GM23338 (cell line): ENCODE measurements at regions not wholly inside any gene's neighbourhood (a gene's known extent, or its start where the extent isn't known, plus 50 kb on each side); places are given as distances from the start of the nearest gene placed in this dataset.

Source experiments
- ATAC-seq: fragments of 200-7000 bp; cut with Tn5 transposase; 3 replicates; pipeline ENCODE4 v1.9.1; 2020
- DNase-seq: peaks from one replicate; pipeline ENCODE4 v3.0.0-alpha.2; 2015; ENCODE audit warnings: low spot score
- H2AFZ ChIP-seq: fragments of 200-600 bp; sonication (generic); 2 replicates; pipeline ENCODE4 v1.8.0; 2016; ENCODE audit warnings: antibody characterized with exemption, mild to moderate bottlenecking, moderate library complexity
- H3F3A ChIP-seq: fragments of 200-600 bp; sonication (generic); replicated peaks from 2 replicates; pipeline ENCODE4 v1.8.0; 2017; ENCODE audit warnings: antibody characterized with exemption, mixed run types, low read depth
- H3K27ac ChIP-seq: fragments of 200-600 bp; sonication (generic); 2 replicates; pipeline ENCODE4 v1.6.1; 2016; ENCODE audit warnings: low read depth
- H3K27me3 ChIP-seq: fragments of 200-600 bp; sonication (generic); 2 replicates; pipeline ENCODE4 v1.8.0; 2016; ENCODE audit warnings: mild to moderate bottlenecking, mixed run types, moderate library complexity; ENCODE audit not compliant: insufficient read depth
- H3K36me3 ChIP-seq: fragments of 200-600 bp; sonication (generic); 2 replicates; pipeline ENCODE4 v1.8.0; 2016; ENCODE audit warnings: mild to moderate bottlenecking; ENCODE audit not compliant: insufficient read depth
- H3K4me1 ChIP-seq: fragments of 200-600 bp; sonication (generic); 2 replicates; pipeline ENCODE4 v1.8.0; 2016; ENCODE audit warnings: mild to moderate bottlenecking, moderate library complexity; ENCODE audit not compliant: insufficient read depth
- H3K4me2 ChIP-seq: fragments of 200-600 bp; sonication (generic); 2 replicates; pipeline ENCODE4 v1.7.1; 2017; ENCODE audit warnings: mixed run types
- H3K4me3 ChIP-seq: fragments of 200-600 bp; sonication (generic); 2 replicates; pipeline ENCODE4 v1.6.1; 2016; ENCODE audit warnings: mixed run types
- H3K79me2 ChIP-seq: fragments of 200-600 bp; sonication (generic); replicated peaks from 2 replicates; pipeline ENCODE4 v1.8.0; 2017; ENCODE audit warnings: mild to moderate bottlenecking; ENCODE audit not compliant: insufficient read depth
- H3K9me2 ChIP-seq: fragments of 200-600 bp; sonication (generic); 2 replicates; pipeline ENCODE4 v1.8.0; 2017; ENCODE audit not compliant: insufficient read depth
- H4K20me1 ChIP-seq: fragments of 200-600 bp; sonication (generic); replicated peaks from 2 replicates; pipeline ENCODE4 v1.8.0; 2017; ENCODE audit warnings: mild to moderate bottlenecking; ENCODE audit not compliant: insufficient read depth
- H3K27ac Mint-ChIP-seq: 2 replicates; pipeline ENCODE4 v1.8.0; 2020; ENCODE audit warnings: inconsistent platforms, mild to moderate bottlenecking, moderate library complexity, mixed read lengths
- H3K27me3 Mint-ChIP-seq: 3 replicates; pipeline ENCODE4 v1.8.0; 2022; ENCODE audit warnings: low read depth, mild to moderate bottlenecking, moderate library complexity, mixed read lengths, inconsistent platforms; ENCODE audit not compliant: insufficient read depth, poor library complexity
- H3K36me3 Mint-ChIP-seq: 3 replicates; pipeline ENCODE4 v1.8.0; 2021; ENCODE audit warnings: low read depth, mild to moderate bottlenecking, inconsistent platforms, moderate library complexity, mixed read lengths
- H3K4me1 Mint-ChIP-seq: 3 replicates; pipeline ENCODE4 v1.8.0; 2020; ENCODE audit warnings: mild to moderate bottlenecking, inconsistent platforms, mixed read lengths
- H3K4me3 Mint-ChIP-seq: 3 replicates; pipeline ENCODE4 v1.8.0; 2021; ENCODE audit warnings: moderate library complexity, mild to moderate bottlenecking, inconsistent platforms, mixed read lengths
- H3K9me3 Mint-ChIP-seq: 3 replicates; pipeline ENCODE4 v1.8.0; 2020; ENCODE audit warnings: moderate library complexity, mild to moderate bottlenecking, inconsistent platforms, mixed read lengths
- CREB1 ChIP-seq: fragments of 250-450 bp; sonication (Bioruptor Pico); IDR thresholded peaks from 2 replicates; pipeline ENCODE4 v1.5.0; 2020; ENCODE audit warnings: low read depth, mild to moderate bottlenecking, moderate library complexity
- CTCF ChIP-seq, 2 experiments: fragments of 200-600 bp in 1 of 2; sonication (generic) in 1 of 2; conservative IDR thresholded peaks; 2 replicates each; pipeline versions ENCODE4 v1.5.1 to v1.6.1; 2016 to 2017; ENCODE audit warnings: antibody characterized with exemption in 2 of 2, low read depth in 2 of 2, mild to moderate bottlenecking in 2 of 2, moderate library complexity in 1 of 2
- ETS1 ChIP-seq: IDR thresholded peaks from 2 replicates; pipeline ENCODE4 v1.6.1; 2016; ENCODE audit warnings: antibody characterized with exemption
- EZH2 ChIP-seq: fragments of 200-600 bp; sonication (generic); IDR thresholded peaks from one replicate; pipeline ENCODE4 v1.8.0; 2017; ENCODE audit warnings: antibody characterized with exemption, mild to moderate bottlenecking, low read depth; ENCODE audit not compliant: unreplicated experiment
- NANOG ChIP-seq: IDR thresholded peaks from 2 replicates; pipeline ENCODE4 v1.6.1; 2016; ENCODE audit warnings: antibody characterized with exemption, borderline replicate concordance
- POLR2AphosphoS5 ChIP-seq: IDR thresholded peaks from 2 replicates; pipeline ENCODE4 v1.6.1; 2016; ENCODE audit warnings: antibody characterized with exemption, low read depth
- REST ChIP-seq: IDR thresholded peaks from one replicate; pipeline ENCODE4 v1.6.1; 2018; ENCODE audit warnings: antibody characterized with exemption; ENCODE audit not compliant: unreplicated experiment
- STAT1 ChIP-seq: IDR thresholded peaks from one replicate; pipeline ENCODE4 v1.6.1; 2016; ENCODE audit warnings: antibody characterized with exemption; ENCODE audit not compliant: unreplicated experiment
- ZNF114 ChIP-seq: fragments of 250-450 bp; sonication (Bioruptor Pico); IDR thresholded peaks from 2 replicates; pipeline ENCODE4 v1.5.0; 2020; ENCODE audit warnings: mild to moderate bottlenecking, moderate library complexity
- ZNF462 ChIP-seq: fragments of 250-450 bp; sonication (Bioruptor Pico); IDR thresholded peaks from 2 replicates; pipeline ENCODE4 v1.5.0; 2020; ENCODE audit warnings: mild to moderate bottlenecking, moderate library complexity

- TF ChIP-seq ZNF462 (CRISPR knock-in tag) (no peak), REST (no peak), EZH2 (no peak)
Observed at GRCh38 chr1:194487172-194487571, 1300.8 kb upstream of the B3GALT2 start (continued).

GRCh38 chr1:194485432-194485831, 1299.0 kb upstream of the B3GALT2 start:
- H3K4me2 ChIP-seq: no peak overlapping the region
- Mint-ChIP-seq H3K27ac (no peak overlapping the region), H3K27me3 (no peaks in the 10 kb centered on the region), H3K9me3 (no peaks in the 10 kb centered on the region), H3K36me3 (no peaks in the 10 kb centered on the region), H3K4me1 (no peaks in the 10 kb centered on the region), H3K4me3 (no peak overlapping the region)
- H3K79me2 ChIP-seq: no peaks in the 10 kb centered on the region
- no peak overlapping the region for H3K4me3 ChIP-seq
- no peaks in the 10 kb centered on the region for H3K4me1 ChIP-seq
- no peaks in the 10 kb centered on the region for H3K9me2 ChIP-seq
- H3K27ac ChIP-seq: no peak overlapping the region
- no peaks in the 10 kb centered on the region for H3K36me3 ChIP-seq
- H2AFZ ChIP-seq: no peak overlapping the region
- no peak for ATAC-seq
- DNase-seq: no peak
- H3F3A ChIP-seq: no peaks in the 10 kb centered on the region
- H4K20me1 ChIP-seq: no peaks in the 10 kb centered on the region
- no peak for TF ChIP-seq CTCF (conservative IDR thresholded peaks at IDR 0.05; ENCODE audit: low read depth in 2 of 2)
- no peak for TF ChIP-seq ETS1
- TF ChIP-seq CREB1 (CRISPR knock-in tag): no peak
- no peak for TF ChIP-seq STAT1
- no peak for TF ChIP-seq ZNF114 (CRISPR knock-in tag)
- TF ChIP-seq NANOG: no peak
- TF ChIP-seq POLR2AphosphoS5: no peak
- H3K27me3 ChIP-seq: no peaks in the 10 kb centered on the region
